HG02571 (cell line): ENCODE measurements at regions not wholly inside any gene's neighbourhood (a gene's known extent, or its start where the extent isn't known, plus 50 kb on each side); places are given as distances from the start of the nearest gene placed in this dataset.

Source experiments
- ATAC-seq: cut with Tn5 transposase; IDR thresholded peaks from one replicate; pipeline ENCODE4 v1.9.1; 2021; ENCODE audit warnings: mild to moderate bottlenecking, moderate library complexity; ENCODE audit not compliant: unreplicated experiment

DNA sequence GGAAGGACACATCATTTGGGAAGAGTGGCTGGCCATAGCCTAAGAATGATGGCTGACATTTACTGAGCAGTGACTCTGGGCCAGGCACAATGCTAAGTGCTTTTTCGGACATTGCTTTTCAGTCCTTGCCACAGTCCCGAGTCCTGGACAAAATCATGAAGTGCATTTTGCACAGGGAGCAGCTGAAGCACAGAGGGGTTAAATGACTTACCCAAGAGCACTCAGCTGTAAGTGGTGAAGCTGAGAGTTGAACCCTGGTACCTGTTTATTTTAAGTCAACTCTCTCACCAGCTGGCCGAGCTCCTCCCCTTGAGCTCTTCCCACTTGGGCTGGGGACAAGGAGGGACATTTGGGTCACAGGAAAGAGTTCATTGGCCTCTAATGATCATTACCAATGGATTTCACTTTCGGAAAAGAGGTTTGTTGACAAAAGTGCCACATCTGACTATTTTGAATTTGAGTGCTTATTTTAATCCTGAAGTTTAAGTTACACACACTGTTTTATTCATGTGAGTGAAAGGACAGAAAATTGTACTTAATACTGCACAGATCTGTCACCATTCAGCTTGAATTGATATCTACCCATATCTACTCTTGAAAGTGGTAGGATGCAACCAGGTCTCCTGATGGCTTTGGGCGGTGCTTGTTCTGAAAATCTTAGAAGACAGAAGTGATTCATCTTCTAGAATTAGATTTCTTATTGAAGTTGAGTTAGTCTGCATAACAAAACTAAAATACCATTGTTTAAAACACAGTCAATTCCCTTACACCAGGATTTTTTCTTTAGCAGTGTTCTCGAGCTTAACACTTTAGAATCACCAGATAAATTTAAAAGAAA, 368.7 kb upstream of the PROK2 start:
- no peak for ATAC-seq

DNA sequence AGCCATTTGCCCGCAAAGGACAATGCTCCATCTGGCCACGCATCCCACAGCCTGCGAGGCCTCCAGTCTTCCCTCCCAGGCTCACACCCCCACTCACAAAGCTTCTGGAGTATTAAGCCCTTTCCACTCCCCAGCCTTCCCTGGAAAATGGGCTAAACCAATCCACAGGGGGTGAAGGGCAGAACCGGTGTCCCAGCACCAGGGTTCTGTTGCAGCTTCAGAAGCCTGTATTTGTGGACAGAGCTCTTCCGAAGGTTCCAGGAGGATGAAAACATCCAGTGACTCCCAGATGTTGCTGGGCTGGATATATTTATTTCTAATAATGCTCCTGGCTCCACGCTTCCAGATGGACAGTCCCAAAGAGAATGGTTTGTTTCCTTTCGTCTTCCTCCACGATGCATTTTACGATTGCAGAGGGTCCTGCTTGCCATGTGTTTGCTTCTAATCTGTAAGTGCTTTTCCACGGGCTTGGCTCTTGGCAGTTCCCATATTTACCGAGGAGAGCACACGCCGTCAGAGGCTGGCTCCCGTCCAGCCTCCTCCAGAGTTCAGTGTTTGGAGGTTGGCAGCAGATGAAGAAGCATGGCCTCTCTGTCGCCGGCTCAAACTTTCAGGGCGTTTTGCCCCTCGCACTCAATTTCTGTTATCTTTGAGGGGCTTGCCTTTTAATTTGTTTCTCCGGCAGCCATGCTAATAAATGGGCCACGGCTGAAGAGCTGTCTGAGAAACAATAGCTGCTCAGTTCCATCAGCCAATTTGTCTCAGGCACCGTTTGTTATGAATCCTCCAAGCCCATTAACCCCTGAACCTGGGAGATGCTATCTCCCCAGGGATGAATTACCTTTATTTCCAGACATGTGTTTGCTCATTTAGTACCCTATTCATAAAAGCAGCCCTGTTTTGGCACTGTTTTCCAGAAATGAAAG, 367.9 kb upstream of the PROK2 start:
- ATAC-seq: no peak

DNA sequence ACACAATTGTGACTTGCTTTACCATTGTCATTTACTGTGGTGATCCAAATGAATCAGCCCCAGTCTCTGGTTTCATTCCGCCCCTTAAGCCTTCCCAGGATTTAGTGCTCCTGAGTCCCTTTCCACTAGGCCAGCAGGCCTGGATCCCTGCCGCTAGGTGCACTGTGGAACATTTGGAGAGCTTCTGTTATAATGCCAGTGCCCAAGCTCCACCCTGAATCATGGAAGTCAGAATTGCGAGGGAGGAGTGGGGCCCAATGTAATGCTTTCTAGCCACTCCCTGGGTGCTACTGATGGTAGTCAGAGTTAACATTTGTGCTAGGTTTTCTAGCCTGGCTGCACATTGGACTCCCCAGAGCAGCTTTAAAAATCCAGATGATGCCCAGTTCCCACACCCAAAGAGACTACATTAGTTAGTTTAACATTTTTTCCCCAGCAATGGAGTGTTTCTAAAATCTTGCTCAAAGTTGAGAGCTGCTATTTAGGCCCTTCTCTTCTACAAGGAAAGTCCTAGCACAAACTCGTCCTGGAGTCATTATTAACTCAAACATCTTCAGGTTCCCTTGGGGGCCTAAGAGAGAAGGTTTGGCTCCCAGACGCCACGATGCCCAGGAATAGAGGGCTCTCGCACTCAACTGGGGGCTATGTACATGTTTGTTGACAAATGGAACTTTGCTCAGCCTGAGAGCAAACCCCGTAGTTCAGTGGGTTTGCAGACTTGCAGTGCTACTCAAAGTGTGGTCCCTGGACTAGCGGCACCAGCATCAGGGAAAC, 366.7 kb upstream of the PROK2 start:
- no peak for ATAC-seq

DNA sequence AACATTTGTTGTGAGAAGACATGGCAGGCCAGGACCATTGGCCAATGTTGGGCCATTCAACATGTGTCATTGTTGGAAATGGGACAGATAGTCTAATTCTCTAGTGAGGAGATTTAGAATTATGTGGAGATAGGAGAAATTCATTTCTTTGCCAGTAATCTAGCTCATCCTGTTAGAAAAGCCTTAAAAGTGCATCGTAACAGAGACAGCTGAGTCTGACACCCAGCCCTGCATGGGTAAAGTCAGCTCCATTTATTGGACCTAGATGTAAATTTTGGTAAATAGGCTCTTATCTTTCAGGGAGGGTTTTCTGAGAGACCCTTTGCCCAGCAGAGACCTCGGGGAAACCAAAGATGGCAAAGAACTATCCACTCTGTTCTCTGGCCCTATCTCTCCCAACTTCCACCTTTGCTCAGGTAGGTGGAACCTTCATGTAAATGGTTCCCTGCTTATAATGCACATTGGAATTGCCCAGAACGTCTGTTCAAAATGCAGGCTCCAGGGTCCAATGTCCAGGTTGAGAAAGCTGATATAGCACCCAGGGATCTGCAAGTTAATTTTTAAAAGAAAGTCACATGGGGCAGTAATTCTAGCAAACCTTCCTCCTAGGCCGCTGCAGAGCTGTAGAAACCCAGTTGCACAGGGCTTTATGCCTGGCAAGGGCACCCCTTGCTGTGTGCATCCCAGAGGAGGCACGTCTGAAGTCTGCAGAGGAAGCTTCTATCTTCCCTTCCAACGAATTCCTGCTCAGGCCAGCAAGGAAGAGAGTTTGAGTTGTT, 365.9 kb upstream of the PROK2 start:
- ATAC-seq: no peak

DNA sequence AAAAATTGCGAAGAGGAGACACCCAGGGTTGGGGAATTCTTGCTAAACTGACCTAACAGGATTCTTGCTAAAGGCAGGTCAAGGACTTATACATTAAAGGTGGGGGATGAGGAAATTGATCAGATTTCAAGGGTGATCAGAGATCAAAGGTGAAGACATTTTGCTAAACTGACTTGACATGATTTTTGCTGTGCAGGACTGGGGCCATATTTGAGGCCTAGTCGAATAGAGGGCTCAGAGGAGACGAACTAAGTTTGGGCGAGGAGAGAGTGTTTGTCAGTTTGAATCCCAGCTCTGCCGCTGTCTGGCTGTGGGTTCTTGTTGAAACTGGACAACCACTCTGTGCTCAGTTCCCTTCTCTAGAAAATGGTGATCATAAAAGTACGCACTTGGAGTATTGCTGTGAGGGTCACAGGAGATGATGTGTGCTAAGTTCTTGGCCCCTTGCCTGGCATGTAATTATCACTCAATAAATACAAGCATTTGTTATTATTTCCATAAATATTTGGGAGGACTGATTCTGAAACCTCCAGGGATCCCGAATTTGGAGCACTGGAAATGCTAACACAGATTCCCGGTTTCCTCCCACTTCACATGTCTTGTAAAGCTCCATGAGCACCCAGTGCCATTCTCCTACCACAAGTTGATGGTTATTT, 364.8 kb upstream of the PROK2 start:
- no peak for ATAC-seq

DNA sequence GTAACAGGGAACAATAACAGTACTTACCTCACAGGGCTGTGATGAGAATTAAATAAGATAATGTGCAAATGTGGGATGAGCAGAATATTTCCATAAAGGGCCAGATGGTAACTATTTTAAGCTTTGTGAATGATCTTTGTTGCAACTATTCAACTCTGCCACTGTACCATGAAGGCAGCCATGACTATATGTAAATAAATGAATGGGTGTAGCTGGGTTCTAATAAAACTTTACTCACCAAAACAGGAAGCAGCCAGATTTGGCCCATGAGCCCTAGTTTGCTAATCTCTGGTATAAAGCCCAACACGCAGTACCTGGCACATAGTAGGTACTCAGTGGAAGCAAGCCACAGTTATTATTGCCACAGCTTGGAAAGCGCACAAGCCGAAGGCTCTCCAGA, 362.7 kb upstream of the PROK2 start:
- no peak for ATAC-seq

DNA sequence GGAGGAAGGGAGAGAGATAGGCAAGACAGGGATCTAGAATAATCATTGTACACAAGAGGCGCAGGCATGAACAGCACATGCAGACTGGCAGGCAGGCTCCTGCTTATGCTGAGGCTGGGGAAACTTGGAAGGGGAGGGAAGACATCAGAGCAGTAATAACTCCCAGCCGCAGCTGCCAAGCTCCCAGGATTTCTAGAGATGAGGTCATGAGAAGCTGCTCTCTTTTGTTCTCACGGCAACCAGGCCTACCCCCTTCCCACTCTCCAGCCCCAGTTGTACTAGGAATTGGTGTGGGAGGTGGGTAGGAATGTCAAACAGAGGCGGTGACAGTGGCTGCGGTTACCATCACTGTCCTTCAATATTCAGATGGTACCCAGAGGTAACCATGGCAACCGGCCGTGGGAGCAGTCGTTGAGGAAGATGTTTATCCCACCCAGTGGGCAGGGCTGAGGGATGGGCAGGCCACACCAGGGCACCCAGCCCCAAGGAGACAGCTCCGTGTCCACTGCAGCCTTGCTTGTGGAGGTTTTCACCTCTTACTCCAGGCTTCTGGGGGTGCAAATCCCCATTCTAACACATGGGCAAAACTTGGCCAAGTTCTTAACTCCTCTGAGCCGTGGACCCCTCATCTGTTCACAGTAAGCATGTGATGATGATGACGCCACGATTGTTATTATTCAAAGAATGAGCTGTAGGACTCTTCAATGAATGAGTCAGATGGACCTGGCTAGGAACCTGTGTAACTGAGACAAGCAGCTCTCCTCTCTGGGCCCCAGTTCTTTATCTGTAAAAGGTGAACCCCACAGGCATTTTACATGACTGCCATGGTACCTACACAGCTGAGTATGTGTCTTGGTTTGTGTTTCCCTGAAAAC, 360.8 kb upstream of the PROK2 start:
- ATAC-seq: no peak

DNA sequence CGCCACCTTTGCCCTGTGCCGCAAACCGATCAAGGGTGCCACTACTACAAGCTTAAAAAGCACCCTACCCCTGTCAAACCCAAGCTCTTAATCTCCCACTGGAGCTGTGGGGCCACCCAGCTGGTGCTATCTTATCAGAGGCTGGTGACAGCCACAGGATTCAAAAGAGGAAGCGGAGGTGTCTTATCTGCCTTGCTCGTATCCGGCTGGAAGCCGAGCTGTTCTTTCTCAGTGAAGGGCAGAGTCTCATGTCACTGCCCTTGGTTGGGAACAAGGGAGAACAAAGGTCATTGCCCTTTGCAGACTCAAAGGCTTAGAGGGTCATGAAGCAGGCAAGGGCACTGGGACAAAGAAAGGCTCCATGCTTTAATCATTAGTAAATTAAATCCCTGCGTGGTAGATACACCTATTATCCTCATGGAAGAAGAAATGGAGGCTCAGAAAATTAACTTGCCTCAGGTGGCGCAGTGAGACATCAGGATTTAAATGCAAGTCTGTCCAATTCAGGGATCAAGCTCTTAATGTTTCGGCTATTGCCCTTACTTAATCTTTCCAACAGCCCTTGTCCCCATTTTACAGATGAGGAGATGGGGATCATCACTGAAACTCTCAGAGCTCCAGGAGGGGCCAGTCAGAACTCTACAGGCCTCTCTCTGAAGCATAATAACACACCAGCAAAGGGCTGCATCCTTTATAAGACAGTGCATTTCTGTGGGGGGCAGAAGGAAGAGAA, 360.0 kb upstream of the PROK2 start:
- no peak for ATAC-seq

DNA sequence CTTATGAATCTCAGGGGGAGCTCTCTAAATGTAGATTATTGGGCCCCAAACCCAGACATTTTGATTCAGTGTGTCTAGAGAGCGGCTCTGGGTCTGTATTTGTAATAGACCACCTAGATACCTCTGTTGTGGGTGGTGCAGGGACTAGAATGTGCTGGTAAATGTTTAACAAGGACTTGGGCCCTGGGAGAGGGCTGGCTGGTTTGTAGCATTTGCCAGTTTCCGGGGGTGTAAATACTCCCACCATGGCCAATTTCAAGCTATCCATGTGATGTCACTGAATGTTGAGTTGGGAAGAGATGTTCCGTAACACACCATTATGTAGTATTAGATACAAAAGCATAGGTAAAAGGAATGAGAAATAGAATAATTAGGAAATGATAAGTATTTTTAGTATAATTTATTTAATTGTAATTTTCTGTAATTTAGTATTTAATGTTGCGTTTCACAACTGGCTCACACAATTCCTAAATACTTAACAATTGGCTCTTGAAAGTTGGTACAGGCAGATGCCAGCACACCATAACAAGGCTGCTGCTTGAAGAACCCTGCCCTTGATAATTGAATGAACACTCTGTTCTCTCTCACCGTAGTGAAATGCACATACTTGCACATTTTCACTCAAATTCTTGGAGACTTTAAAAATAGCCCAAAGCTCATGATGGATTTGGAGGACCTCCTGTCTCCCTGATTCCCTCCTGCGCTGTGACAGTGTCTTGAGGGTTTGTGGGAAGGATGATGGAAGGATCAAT, 359.2 kb upstream of the PROK2 start:
- ATAC-seq: no peak

DNA sequence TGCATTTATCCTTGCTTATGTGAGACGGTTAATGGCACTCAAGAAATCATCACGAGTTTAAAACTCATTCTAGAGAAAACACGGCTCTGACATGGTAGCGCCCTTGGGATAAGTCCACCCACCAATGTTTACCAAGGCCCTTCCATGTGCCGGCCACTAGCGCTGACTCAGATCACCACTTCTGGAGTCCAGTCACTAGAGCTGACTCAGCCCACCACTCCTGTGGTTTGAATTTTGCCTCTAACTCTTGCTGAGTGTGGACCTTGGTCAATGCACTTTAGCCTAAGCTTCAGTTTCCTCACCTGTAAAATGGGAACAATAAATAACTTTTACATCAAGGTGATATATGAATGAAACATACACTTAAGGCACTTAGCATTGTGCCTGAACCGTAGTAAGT, 358.4 kb upstream of the PROK2 start:
- no peak for ATAC-seq

DNA sequence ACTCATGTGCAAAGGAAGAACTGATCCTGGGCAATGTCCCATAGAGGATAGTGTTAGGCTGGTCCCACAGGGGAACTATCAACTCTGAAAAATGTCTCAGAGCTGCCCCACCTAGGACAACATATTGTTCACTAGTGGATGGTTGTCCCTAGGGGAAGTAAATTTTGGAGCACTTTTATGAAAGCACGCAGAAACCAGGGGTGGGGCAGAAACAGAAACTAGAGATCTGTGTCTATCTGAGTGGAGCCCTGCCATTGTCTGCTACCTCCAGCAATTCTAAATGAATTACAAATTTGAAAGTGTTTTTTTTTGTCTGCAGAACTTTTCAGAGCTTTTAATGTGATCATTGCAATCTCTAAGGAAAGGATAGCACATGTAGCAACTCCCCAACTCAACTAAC, 357.1 kb upstream of the PROK2 start:
- no peak for ATAC-seq

DNA sequence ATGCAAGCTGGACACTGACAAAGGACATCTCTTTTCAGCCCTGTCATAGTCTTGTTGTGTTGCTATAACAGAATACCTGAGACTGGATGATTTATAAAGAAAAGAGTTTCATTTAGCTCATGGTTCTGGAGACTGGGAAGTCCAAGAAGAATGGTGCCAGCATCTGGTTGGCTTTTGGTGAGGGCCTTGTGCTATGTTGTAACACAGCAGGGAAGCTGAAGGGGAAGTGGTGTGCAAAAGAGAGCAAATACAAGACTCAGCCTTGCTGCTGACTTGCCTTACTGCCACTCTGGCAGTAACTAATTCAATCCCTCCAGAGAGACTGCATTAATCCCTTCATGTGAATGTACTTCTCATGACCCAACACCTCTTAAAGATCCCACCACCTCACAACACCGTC, 356.3 kb upstream of the PROK2 start:
- no peak for ATAC-seq

DNA sequence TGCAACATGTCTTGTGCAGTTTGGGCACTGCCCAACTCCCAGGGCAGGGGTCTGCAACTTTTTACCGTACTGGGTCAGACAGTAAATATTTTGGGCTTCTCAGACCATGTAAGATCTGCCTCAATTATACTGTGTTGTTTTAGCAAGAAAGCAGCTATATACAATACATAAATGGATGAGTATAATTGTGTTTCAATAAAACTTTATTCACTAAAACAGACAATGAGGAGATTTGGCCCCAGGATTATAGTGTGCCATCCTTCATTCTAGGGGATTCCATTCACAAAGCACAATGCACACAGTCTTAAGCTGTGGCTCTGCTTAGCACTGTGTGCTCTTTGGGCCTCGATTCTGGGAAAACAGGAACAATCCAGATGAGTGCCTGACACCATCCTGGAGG, 354.4 kb upstream of the PROK2 start:
- no peak for ATAC-seq

DNA sequence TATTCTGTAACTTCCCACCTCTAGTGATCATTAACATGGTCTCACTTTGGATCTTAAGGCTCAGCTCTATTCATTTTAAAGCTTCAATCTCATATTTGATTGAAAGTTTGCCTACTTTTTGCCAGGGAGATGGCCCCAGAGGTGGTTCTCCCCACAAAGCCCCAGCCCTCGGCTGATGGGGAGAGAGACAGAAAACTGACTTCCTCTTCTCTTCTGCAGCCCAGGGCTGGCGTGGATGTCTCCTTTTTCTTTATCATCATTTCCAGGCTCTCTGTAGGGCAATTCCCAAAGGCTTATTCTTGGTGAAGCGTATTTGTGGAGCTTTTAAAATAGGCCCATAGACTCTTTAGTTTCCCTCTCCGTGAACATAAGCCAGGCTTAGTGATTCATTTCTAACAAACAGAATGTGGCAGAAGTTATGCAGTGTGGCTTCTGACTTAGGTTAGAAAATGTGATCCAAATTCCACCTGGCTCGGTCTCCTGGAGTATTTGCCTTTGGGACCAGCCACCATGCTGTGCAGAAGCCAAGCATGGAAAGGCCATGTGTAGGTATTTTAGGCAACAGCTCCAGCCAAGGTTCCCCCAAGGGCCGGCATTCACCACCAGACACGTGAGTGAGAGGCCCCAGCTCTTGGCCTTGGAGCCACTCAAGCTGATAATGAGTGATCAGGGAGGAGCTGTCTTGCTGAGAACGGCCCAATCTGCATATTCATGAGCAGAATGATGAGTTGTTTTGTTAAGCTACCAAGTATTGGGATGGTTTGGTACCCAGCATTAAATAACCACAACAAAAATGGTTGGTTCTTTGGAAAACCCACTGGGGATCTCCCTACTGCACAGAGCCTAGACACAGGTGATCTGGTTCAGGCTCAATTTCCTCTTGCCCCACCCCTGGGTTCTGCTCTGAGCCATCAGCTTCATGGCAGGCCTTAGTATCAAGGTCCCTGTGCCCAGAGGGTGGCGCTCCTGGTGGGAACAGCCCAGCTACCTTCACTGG, 353.2 kb upstream of the PROK2 start:
- no peak for ATAC-seq

DNA sequence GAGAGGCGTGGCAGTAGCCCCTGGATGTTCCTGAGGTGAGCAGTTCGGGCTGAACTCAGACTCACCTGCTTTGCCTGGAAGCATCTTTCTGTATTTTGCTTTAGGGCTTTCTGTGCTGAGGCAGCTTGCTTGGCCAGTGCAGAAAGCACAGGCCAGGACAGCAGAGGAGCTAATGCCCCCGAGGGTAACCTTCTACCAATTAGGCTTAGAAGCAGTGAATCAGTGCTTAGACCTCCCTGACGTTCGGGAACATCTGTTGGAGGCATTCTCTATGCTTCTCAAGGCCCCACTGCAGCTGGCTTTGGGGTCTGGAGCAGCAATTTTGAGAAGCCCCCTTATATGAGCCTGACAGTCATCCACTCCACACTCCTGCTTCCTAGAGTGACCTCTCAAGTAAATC, 350.7 kb upstream of the PROK2 start:
- no peak for ATAC-seq

DNA sequence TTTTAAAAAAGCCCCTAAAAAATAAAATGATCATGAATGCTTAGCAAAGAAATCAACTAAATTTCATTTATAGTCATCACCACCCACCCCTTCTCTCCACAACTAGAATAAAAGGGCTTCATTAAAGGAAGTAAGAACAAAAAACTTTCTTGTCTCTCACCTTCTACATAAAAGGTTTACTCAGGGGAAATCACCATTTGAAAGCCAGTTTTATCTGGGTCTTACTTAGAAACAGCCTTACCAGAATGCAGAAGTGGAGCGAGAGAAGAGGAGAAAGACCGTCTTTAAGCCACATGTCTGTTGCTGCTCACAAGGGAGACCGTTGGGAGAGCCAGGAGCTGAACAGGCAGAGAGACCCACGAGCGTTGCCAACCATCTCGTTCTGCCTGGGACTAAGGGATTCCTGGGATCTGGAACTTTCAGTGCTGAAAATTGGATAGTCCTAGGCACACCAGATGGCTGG, 350.1 kb upstream of the PROK2 start:
- no peak for ATAC-seq
